ENCODE measurements at regions not wholly inside any gene's neighbourhood (a gene's known extent, or its start where the extent isn't known, plus 50 kb on each side); places are given as distances from the start of the nearest gene placed in this dataset.

- no peak for DNase-seq (ENCODE audit: low spot score)
- 83% methylated on average over 1 of the region's 1 CpG for WGBS
Observed at GRCh38 chr1:115501476-115501875, 140.3 kb upstream of the VANGL1 start.

GRCh38 chr1:115499253-115499652 lies 142.5 kb upstream of the VANGL1 start:
- no peak overlapping the region for H3K27ac ChIP-seq (ENCODE audit: low read depth in 1 of 2, low read length in 2 of 2)
- 91% methylated on average over 2 of the region's 2 CpGs for WGBS
- no peaks in the 10 kb centered on the region for H3K36me3 ChIP-seq (ENCODE audit: control insufficient read depth in 4 of 4, insufficient read depth in 3 of 4, low read depth in 1 of 4, low read length in 3 of 4)
- no peak for TF ChIP-seq CTCF (IDR thresholded peaks at IDR 0.05; ENCODE audit: low read depth, low read length, missing input control)
- no peak for TF ChIP-seq ATF3 (IDR thresholded peaks at IDR 0.05)
- TF ChIP-seq HNF4G (IDR thresholded peaks at IDR 0.05): no peak
- no peak for TF ChIP-seq ZBTB33 (IDR thresholded peaks at IDR 0.05)
- TF ChIP-seq MAX (IDR thresholded peaks at IDR 0.05): no peak
- no peak for TF ChIP-seq YY1 (IDR thresholded peaks at IDR 0.05)
- TF ChIP-seq RXRA (IDR thresholded peaks at IDR 0.05): no peak
- TF ChIP-seq HNF4A (conservative IDR thresholded peaks at IDR 0.05): no peak
- TF ChIP-seq FOXA1 (IDR thresholded peaks at IDR 0.05): no peak
- TF ChIP-seq NR2F2 (IDR thresholded peaks at IDR 0.05): no peak
- TF ChIP-seq RAD21 (IDR thresholded peaks at IDR 0.05): no peak
- TF ChIP-seq FOXA2 (IDR thresholded peaks at IDR 0.05): no peak
- TF ChIP-seq SP1 (IDR thresholded peaks at IDR 0.05): no peak
- H3K9ac ChIP-seq (ENCODE audit: low read depth in 1 of 2, low read length in 2 of 2): no peak overlapping the region
- no peaks in the 10 kb centered on the region for H3K9me3 ChIP-seq (ENCODE audit: control insufficient read depth in 4 of 4, low read length in 3 of 4)
- no peak for DNase-seq (ENCODE audit: low spot score)
- no peaks in the 10 kb centered on the region for H3K4me1 ChIP-seq (ENCODE audit: control insufficient read depth in 4 of 4, insufficient read depth in 4 of 4, low read length in 3 of 4)
- no peak overlapping the region for H3K4me3 ChIP-seq (ENCODE audit: low read depth in 1 of 3, low read length in 3 of 3)
- no peaks in the 10 kb centered on the region for H3K27me3 ChIP-seq (ENCODE audit: control insufficient read depth in 4 of 4, insufficient read depth in 4 of 4, low read length in 3 of 4)

More at GRCh38 chr1:115501476-115501875, 140.3 kb upstream of the VANGL1 start:
- Histone ChIP-seq H3K27ac (ENCODE audit: low read depth in 1 of 2, low read length in 2 of 2) (no peak overlapping the region), H3K4me1 (ENCODE audit: control insufficient read depth in 4 of 4, insufficient read depth in 4 of 4, low read length in 3 of 4) (no peaks in the 10 kb centered on the region), H3K27me3 (ENCODE audit: control insufficient read depth in 4 of 4, insufficient read depth in 4 of 4, low read length in 3 of 4) (no peaks in the 10 kb centered on the region), H3K9ac (ENCODE audit: low read depth in 1 of 2, low read length in 2 of 2) (no peak overlapping the region), H3K36me3 (ENCODE audit: control insufficient read depth in 4 of 4, insufficient read depth in 3 of 4, low read depth in 1 of 4, low read length in 3 of 4) (no peaks in the 10 kb centered on the region), H3K9me3 (ENCODE audit: control insufficient read depth in 4 of 4, low read length in 3 of 4) (no peaks in the 10 kb centered on the region), H3K4me3 (ENCODE audit: low read depth in 1 of 3, low read length in 3 of 3) (no peak overlapping the region)
- no peak for TF ChIP-seq HNF4G (IDR thresholded peaks at IDR 0.05)

- H3K36me3 ChIP-seq (ENCODE audit: control insufficient read depth in 4 of 4, insufficient read depth in 3 of 4, low read depth in 1 of 4, low read length in 3 of 4): no peaks in the 10 kb centered on the region
- no peaks in the 10 kb centered on the region for H3K9me3 ChIP-seq (ENCODE audit: control insufficient read depth in 4 of 4, low read length in 3 of 4)
- H3K27me3 ChIP-seq (ENCODE audit: control insufficient read depth in 4 of 4, insufficient read depth in 4 of 4, low read length in 3 of 4): no peaks in the 10 kb centered on the region
- H3K27ac ChIP-seq (ENCODE audit: low read depth in 1 of 2, low read length in 2 of 2): no peak overlapping the region
- WGBS: 49% methylated on average over 4 of the region's 4 CpGs
- no peaks in the 10 kb centered on the region for H3K4me1 ChIP-seq (ENCODE audit: control insufficient read depth in 4 of 4, insufficient read depth in 4 of 4, low read length in 3 of 4)
- H3K4me3 ChIP-seq (ENCODE audit: low read depth in 1 of 3, low read length in 3 of 3): no peak overlapping the region
- no peak for TF ChIP-seq NR2F2 (IDR thresholded peaks at IDR 0.05)
- no peak for TF ChIP-seq ATF3 (IDR thresholded peaks at IDR 0.05)
- TF ChIP-seq FOXA1 (IDR thresholded peaks at IDR 0.05): no peak
- TF ChIP-seq JUND (IDR thresholded peaks at IDR 0.05): no peak
- no peak for TF ChIP-seq HNF4A (conservative IDR thresholded peaks at IDR 0.05)
- no peak for TF ChIP-seq YY1 (IDR thresholded peaks at IDR 0.05)
- no peak for TF ChIP-seq RXRA (IDR thresholded peaks at IDR 0.05)
- TF ChIP-seq ZBTB33 (IDR thresholded peaks at IDR 0.05): no peak
- TF ChIP-seq HNF4G (IDR thresholded peaks at IDR 0.05): no peak
- TF ChIP-seq SP1 (IDR thresholded peaks at IDR 0.05): no peak
- TF ChIP-seq MAX (IDR thresholded peaks at IDR 0.05): no peak
- no peak for TF ChIP-seq EGR1 (IDR thresholded peaks at IDR 0.05; ENCODE audit: low read depth in 2 of 2)
- TF ChIP-seq FOXA2 (IDR thresholded peaks at IDR 0.05): no peak
- TF ChIP-seq GABPA (IDR thresholded peaks at IDR 0.05 in 1 of 2, conservative IDR thresholded peaks at IDR 0.05 in 1 of 2): no peak
- no peak for TF ChIP-seq CTCF (IDR thresholded peaks at IDR 0.05; ENCODE audit: low read depth, low read length, missing input control)
- H3K9ac ChIP-seq (ENCODE audit: low read depth in 1 of 2, low read length in 2 of 2): no peak overlapping the region
- DNase-seq (ENCODE audit: low spot score): no peak
Observed at GRCh38 chr1:115496904-115497527, 144.8 kb upstream of the VANGL1 start.

Measured in liver (tissue), 8 donors.